Thyroid gland (tissue), 4 donors: ENCODE measurements at regions not wholly inside any gene's neighbourhood (a gene's known extent, or its start where the extent isn't known, plus 50 kb on each side); places are given as distances from the start of the nearest gene placed in this dataset.

Experiments
- CTCF ChIP-seq, 6 experiments: fragments of 200-600 bp in 3 of 6; fragments of 450-650 bp in 3 of 6; sonication (generic) in 3 of 6; IDR thresholded peaks; one replicate each; pipeline ENCODE4 v1.5.1; 2016 to 2019; ENCODE audit warnings: antibody characterized with exemption in 6 of 6, mild to moderate bottlenecking in 2 of 6, inconsistent platforms in 1 of 6, moderate library complexity in 1 of 6
- POLR2A ChIP-seq, 2 donors: fragments of 450-650 bp; IDR thresholded peaks; one replicate each; pipeline ENCODE4 v1.6.1; 2017; ENCODE audit warnings: antibody characterized with exemption in 2 of 2, mild to moderate bottlenecking in 2 of 2, moderate library complexity in 1 of 2

DNA sequence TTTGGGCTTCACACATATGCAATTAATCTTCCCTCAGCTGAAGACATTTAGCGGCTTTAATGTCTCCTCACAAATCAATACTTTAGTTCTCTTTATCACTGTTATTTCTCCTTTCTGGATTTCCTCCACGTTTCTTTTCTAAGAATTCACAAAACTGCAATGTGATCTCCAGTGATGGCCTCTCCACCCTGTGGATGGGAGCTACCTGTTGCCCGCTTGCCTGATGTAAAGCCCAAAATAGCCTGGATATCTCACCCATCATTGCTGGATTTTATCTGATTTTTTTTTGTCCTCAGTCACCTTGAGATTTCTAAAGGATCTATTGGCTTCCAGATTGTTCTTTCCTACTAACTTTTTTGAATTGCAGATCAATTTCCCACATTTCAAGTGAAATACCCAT lies 129.3 kb upstream of the FAM241A start:
- TF ChIP-seq CTCF (IDR thresholded peaks at IDR 0.05) (no peak), POLR2A (IDR thresholded peaks at IDR 0.05) (no peak)
